CD14-positive monocyte (primary cell): ENCODE measurements at regions not wholly inside any gene's neighbourhood (a gene's known extent, or its start where the extent isn't known, plus 50 kb on each side); places are given as distances from the start of the nearest gene placed in this dataset.

Experiments
- DNase-seq, 3 donors: peaks; one replicate each; pipeline ENCODE4 v3.0.0-alpha.2; 2011 to 2022
- H2AFZ ChIP-seq: 2 replicates; pipeline ENCODE4 v1.6.0; 2012; ENCODE audit warnings: mild to moderate bottlenecking, low read depth, low read length, inconsistent platforms; ENCODE audit not compliant: insufficient read depth, poor library complexity, severe bottlenecking
- H3K27ac ChIP-seq, 2 donors: 1 replicate in 1 of 2; 2 replicates in 1 of 2; pipeline ENCODE4 v1.5.1; 2012 to 2013; ENCODE audit warnings: low read length in 2 of 2, control low read depth in 1 of 2, inconsistent platforms in 1 of 2, low read depth in 1 of 2, mild to moderate bottlenecking in 1 of 2
- H3K27me3 ChIP-seq, 2 donors: one replicate each; pipeline versions ENCODE4 v1.6.0 to v1.6.1; 2011 to 2013; ENCODE audit warnings: low read length in 2 of 2; ENCODE audit not compliant: control insufficient read depth in 2 of 2, insufficient read depth in 2 of 2
- H3K36me3 ChIP-seq, 2 donors: replicated peaks in 1 of 2; 1 replicate in 1 of 2; 2 replicates in 1 of 2; pipeline versions ENCODE4 v1.5.1 to v1.6.1; 2012 to 2013; ENCODE audit warnings: low read length in 2 of 2, control low read depth in 1 of 2, inconsistent platforms in 1 of 2, mild to moderate bottlenecking in 1 of 2; ENCODE audit not compliant: insufficient read depth in 2 of 2, control insufficient read depth in 1 of 2
- H3K4me1 ChIP-seq, 2 donors: 1 replicate in 1 of 2; 2 replicates in 1 of 2; pipeline versions ENCODE4 v1.5.1 to v1.6.1; 2012 to 2013; ENCODE audit warnings: low read length in 2 of 2, control low read depth in 1 of 2, inconsistent platforms in 1 of 2, mild to moderate bottlenecking in 1 of 2, moderate library complexity in 1 of 2; ENCODE audit not compliant: insufficient read depth in 2 of 2, control insufficient read depth in 1 of 2
- H3K4me2 ChIP-seq: replicated peaks from 2 replicates; pipeline ENCODE3; 2012; ENCODE audit warnings: low read length, moderate library complexity, mild to moderate bottlenecking; ENCODE audit not compliant: poor library complexity, severe bottlenecking; ENCODE audit errors: extremely low read depth
- H3K4me3 ChIP-seq, 3 experiments: fragments of 200-600 bp in 1 of 3; sonication (generic) in 1 of 3; replicated peaks in 1 of 3; 1 replicate in 2 of 3; 2 replicates in 1 of 3; pipeline ENCODE4 v1.5.1; 2011 to 2013; ENCODE audit warnings: low read length in 3 of 3, mild to moderate bottlenecking in 3 of 3, control low read depth in 2 of 3, low read depth in 2 of 3, inconsistent platforms in 1 of 3, moderate library complexity in 1 of 3
- H3K79me2 ChIP-seq: 2 replicates; pipeline ENCODE4 v1.6.0; 2012; ENCODE audit warnings: mild to moderate bottlenecking, control low read depth, inconsistent platforms, low read length, moderate library complexity; ENCODE audit not compliant: insufficient read depth
- H3K9ac ChIP-seq: 2 replicates; pipeline ENCODE4 v1.6.0; 2017; ENCODE audit warnings: low read length, mild to moderate bottlenecking; ENCODE audit not compliant: insufficient read depth, poor library complexity, severe bottlenecking
- H3K9me3 ChIP-seq, 2 donors: replicated peaks in 1 of 2; 1 replicate in 1 of 2; 2 replicates in 1 of 2; pipeline versions ENCODE4 v1.5.1 to v1.6.1; 2012 to 2013; ENCODE audit warnings: low read length in 2 of 2, control low read depth in 1 of 2; ENCODE audit not compliant: control insufficient read depth in 1 of 2, insufficient read depth in 1 of 2
- H4K20me1 ChIP-seq: 2 replicates; pipeline ENCODE4 v1.6.0; 2012; ENCODE audit warnings: mild to moderate bottlenecking, low read length, control low read depth, moderate library complexity; ENCODE audit not compliant: insufficient read depth
- H3K27ac Mint-ChIP-seq, 7 donors: one replicate each; pipeline ENCODE4 v1.8.0; 2020; ENCODE audit warnings: mild to moderate bottlenecking in 7 of 7, mixed read lengths in 7 of 7, moderate library complexity in 6 of 7, inconsistent platforms in 2 of 7
- H3K27me3 Mint-ChIP-seq, 3 donors: one replicate each; pipeline ENCODE4 v1.8.0; 2021 to 2022; ENCODE audit warnings: low read depth in 3 of 3, mild to moderate bottlenecking in 3 of 3, mixed read lengths in 3 of 3, moderate library complexity in 3 of 3, inconsistent platforms in 1 of 3
- H3K36me3 Mint-ChIP-seq, 2 donors: one replicate each; pipeline ENCODE4 v1.8.0; 2020; ENCODE audit warnings: mixed read lengths in 2 of 2, inconsistent platforms in 1 of 2, mild to moderate bottlenecking in 1 of 2
- H3K4me1 Mint-ChIP-seq: one replicate; pipeline ENCODE4 v1.8.0; 2020; ENCODE audit warnings: mild to moderate bottlenecking, mixed read lengths
- H3K4me3 Mint-ChIP-seq, 2 donors: one replicate each; pipeline ENCODE4 v1.8.0; 2020; ENCODE audit warnings: mild to moderate bottlenecking in 2 of 2, mixed read lengths in 2 of 2, moderate library complexity in 1 of 2
- H3K9me3 Mint-ChIP-seq, 7 donors: one replicate each; pipeline ENCODE4 v1.8.0; 2020 to 2022; ENCODE audit warnings: mixed read lengths in 7 of 7, mild to moderate bottlenecking in 6 of 7, moderate library complexity in 6 of 7, inconsistent platforms in 2 of 7
- CTCF ChIP-seq: fragments of 200-600 bp; IDR thresholded peaks from one replicate; pipeline ENCODE4 v1.8.0; 2022; ENCODE audit warnings: antibody characterized with exemption, mild to moderate bottlenecking
- WGBS: methylation state at CpG from one replicate; pipeline ENCODE4 v1.1.5; 2013; ENCODE audit warnings: missing lambda C conversion rate; ENCODE audit not compliant: insufficient coverage; 5-methylcytosine and 5-hydroxymethylcytosine counted together
- intact Hi-C, 2 donors: fragments of 100-400 bp; cut with micrococcal nuclease; formaldehyde crosslinking; loops; one replicate each; pipeline versions ENCODE4 v1.15.0 to v1.15.1; 2023

- no peak for DNase-seq
- H3K4me3 ChIP-seq = no peak overlapping the region
- H3K4me1 ChIP-seq = no peaks in the 10 kb centered on the region
- no peak overlapping the region for H3K27ac ChIP-seq
- no peaks in the 10 kb centered on the region for H3K36me3 ChIP-seq
- H3K27me3 ChIP-seq = no peaks in the 10 kb centered on the region
- intact Hi-C loops = no loop called here
- no peak overlapping the region for H3K27ac Mint-ChIP-seq
- peaks cover 6% of the 10 kb centered on the region for H3K4me1 Mint-ChIP-seq
- no peaks in the 10 kb centered on the region for H3K79me2 ChIP-seq
- no peak overlapping the region for H3K4me2 ChIP-seq
- H3K36me3 Mint-ChIP-seq = no peaks in the 10 kb centered on the region
- no peaks in the 10 kb centered on the region for H3K27me3 Mint-ChIP-seq
- H2AFZ ChIP-seq = no peak overlapping the region
- TF ChIP-seq CTCF = no peak
- H4K20me1 ChIP-seq = no peaks in the 10 kb centered on the region
- no peak overlapping the region for H3K9ac ChIP-seq
- no peak overlapping the region for H3K4me3 Mint-ChIP-seq
- H3K9me3 Mint-ChIP-seq = no peaks in the 10 kb centered on the region
- H3K9me3 ChIP-seq = no peaks in the 10 kb centered on the region
- 95% methylated on average over 4 of the region's 5 CpGs for WGBS
Observed at GRCh38 chr13:30363725-30364124, 56.4 kb upstream of the KATNAL1 start.

DNA sequence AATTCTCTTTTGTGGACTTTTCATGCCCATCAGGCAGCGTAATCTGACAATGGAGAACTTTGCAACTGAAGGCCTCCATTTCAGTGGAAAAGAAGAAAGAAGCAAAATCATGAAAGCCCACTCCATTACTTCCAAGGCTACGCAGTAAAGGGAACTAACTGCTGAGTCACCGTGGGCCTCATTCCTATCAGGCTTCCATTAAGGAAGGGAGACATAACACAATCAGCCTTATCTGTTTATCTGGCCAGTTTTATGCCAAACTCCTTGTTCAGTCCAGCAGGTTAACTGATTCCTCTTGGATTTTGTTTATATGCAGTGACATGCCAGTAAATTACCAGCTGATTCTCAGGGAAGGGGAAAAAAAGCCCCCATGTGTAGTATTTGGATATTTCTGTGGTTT is 56.8 kb upstream of the KATNAL1 start:
- H3K9me3 Mint-ChIP-seq = no peaks in the 10 kb centered on the region
- Histone ChIP-seq H3K4me1 (no peaks in the 10 kb centered on the region), H3K79me2 (no peaks in the 10 kb centered on the region), H3K4me2 (no peak overlapping the region), H3K36me3 (no peaks in the 10 kb centered on the region), H3K9ac (no peak overlapping the region), H3K4me3 (no peak overlapping the region), H3K27me3 (no peaks in the 10 kb centered on the region), H3K27ac (no peak overlapping the region), H2AFZ (no peak overlapping the region), H4K20me1 (no peaks in the 10 kb centered on the region), H3K9me3 (no peaks in the 10 kb centered on the region)
- peaks cover 0 to 2% of the 10 kb centered on the region in 2 donors for H3K36me3 Mint-ChIP-seq
- no peak overlapping the region for H3K4me3 Mint-ChIP-seq
- peaks cover 6% of the 10 kb centered on the region for H3K4me1 Mint-ChIP-seq
- TF ChIP-seq CTCF = no peak
- 59% methylated on average over 3 of the region's 3 CpGs for WGBS
- H3K27ac Mint-ChIP-seq = no peak overlapping the region
- no peaks in the 10 kb centered on the region for H3K27me3 Mint-ChIP-seq
- no peak for DNase-seq
- intact Hi-C loops = no loop called here
